DMS 273 (cell line): ENCODE measurements at regions not wholly inside any gene's neighbourhood (a gene's known extent, or its start where the extent isn't known, plus 50 kb on each side); places are given as distances from the start of the nearest gene placed in this dataset.
"Not testable (repeated sequence)": the region's sequence is repeated elsewhere in the genome, so short reads cannot be mapped to it uniquely, and the experiment has no call there.

ENCODE experiments used
- DNase-seq: peaks from one replicate; lab custom pipeline; 2025; ENCODE audit not compliant: unreplicated experiment; lab: John Stamatoyannopoulos, UW

DNA sequence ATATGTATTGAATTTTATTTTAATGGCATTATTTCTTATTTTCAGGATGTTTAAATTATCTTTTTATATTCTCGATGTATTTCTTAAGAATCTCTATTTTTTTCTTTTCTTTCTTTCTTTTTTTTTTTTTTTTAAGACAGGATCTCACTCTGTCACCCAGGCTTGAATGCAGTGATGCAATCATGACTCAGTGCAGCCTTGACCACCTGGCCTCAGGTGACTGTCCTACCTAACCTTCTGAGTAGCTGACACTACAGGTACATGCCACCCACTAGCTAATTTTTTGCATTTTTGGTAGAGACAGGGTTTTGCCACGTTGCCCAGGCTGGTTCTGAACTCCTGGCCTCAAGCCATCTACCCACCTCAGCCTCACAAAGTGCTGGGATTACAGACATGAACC, 143.8 kb upstream of the LAMA2 start:
- DNase-seq, result no peak

DNA sequence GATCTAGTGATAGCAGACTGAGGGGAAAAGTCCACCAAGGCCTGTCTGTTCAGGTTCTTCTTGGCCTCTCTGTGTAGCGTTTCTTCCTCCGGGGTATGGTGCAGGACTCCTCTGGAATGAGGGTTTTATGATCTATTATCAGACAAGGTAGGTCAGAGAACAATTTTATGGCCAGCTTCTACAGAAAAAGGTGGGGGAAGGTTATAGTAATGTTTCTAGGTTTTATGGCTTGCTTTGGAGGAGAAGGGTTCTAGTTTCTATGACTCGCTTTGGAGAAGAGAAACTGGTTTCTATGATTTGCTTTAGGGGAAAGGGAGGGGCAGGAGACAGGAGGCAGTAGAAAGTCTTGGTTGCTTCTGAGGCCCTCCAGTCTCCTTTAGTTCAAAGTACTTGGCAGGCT, 144.8 kb upstream of the LAMA2 start:
- DNase-seq, result no peak

DNA sequence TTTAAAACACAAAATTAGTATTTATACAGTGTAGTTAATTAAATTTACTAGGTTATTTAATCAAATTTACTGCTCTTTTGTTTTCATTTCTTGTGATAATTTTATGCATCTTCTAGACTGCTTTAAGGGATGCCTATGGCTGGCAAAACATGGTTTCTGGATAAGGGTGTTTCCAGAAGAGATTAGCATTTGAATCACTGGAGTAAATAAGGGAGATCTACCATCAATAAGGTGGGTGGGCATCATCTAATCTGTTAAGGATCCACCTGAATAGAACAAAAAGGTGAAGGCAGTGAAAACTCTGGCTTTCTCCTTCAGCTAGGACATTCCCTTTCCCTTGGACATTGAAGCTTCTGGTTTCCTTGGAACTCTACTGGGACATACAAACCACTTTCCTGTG, 146.2 kb upstream of the LAMA2 start:
- no peak for DNase-seq

DNA sequence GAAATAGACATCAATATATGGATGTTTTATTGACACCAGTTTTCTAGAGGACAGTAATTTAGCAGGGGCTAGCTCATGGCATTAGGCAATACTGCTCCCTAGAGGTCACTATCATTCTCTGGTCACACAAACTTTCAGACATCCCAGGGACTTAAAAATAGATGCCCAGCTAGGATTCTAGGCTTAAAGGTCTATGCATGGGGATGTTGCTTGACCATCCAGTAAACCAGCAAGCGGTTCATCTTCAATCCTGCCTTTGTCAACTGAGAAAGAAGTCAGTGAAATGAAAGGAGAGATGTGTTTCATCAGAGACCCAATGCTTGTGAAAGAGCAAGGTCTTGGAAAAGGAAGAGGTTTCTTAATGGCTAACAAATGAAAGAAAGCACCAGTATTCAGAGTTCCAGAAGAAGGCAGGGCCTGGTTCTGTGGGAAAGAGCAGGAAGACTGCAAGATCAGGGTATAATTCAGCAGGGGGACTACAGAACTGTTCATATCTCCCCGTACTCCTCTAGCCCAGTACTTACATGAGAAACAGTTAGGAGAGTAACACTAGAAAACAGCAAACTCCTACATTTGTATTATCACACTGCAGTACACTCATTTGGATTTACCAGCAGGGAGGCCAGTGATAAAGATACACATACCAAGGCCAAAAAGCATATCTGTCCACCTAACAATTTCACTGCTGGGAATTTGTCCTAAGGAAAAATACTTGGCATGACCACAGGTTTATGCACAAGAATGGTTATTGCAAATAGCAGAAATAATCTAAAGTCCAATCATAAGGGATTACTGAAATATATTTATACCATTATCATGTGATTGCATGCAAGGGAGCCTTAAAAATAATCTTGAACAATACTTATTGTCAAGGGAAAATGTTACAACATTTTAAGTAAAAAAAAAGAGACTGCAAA, 151.4 kb upstream of the LAMA2 start:
- peak; percentile 71 for DNase-seq

- DNase-seq, result no peak
These were observed 155.4 kb upstream of the LAMA2 start for GRCh38 chr6:128727500-128727899.

DNA sequence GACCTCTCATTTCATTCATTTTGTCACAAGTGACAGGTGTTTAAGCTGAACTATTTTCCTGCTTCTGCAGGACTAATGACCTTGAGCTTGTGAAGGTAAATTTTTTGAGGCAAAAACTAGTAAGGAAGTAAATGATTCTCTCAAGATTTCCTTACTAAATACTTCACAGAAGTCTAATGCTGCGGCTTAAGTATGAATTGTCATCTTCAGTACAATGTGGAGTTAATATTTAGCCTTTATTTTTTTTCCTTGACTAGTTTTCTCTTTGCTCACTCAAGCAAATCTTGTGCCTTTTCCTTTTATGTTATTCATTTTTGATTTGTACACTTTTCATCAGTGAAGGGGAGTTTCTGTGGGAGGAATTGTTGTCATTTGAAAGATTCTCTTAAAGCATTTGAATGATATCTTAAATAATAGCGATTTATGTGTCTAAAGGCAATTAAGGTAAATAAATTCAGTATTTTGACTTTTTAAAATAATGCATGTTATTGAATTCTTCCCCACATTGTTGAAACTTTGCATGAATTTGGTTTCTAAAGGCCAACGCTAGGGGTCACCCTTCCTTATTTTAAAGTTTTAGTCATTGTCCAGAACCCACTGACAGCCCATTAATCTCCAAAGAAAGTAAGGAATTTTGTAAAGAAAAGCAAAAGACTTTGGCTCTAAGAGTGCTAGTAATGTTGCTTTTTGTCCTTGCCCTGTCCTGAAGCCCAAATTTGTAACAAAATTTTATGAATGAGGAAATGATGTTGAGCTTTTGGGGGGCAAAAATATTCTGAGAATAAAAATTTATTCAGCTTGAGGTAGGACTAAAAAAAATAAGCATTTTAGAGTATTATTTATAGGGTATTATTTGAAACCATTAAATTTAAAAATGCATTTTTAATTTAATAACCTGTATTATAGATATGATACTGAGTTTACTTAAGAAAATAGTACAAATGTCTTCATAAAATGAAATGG, 157.4 kb upstream of the LAMA2 start:
- DNase-seq, result peak; percentile 56

GRCh38 chr6:128724738-128725137, 158.2 kb upstream of the LAMA2 start:
- DNase-seq, result no peak

DNA sequence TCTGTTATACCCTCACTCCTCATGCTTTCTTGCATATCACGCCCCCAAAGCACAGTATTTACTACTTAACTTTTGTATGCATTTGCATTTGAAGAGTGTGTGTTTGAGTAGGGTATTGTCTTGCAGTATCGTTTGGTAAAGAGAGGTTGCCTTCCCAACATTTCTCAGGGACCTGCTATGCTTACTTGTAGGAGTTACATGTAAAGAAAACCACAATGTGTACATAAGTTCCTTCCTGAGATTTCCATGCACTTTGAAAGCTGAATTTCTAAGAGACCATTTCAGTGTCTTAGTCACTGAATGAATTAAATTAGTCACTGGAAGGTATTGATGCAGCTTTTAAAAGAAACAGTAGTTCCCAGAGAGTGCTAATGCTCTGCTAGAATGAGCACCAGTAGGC, 159.3 kb upstream of the LAMA2 start:
- DNase-seq, result no peak

DNA sequence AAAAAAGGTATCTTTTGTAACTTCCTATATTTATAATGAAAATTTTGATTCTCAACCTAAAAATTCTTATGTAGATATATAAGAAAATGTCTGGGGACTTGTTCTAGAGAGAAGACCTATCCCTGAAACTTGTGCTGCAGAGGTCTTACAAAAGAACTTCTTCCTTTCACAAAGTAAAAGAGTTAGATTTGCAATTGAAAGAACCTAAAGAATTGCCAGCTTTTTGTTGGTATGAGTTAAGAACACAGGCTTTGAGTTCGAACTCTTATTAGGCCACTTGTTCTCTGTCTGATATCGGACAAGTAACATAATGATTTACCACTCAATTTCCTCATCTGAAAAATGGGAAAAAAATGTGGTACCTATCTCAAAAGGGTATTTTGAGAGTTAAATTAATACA, 162.0 kb upstream of the LAMA2 start:
- no peak for DNase-seq

DNA sequence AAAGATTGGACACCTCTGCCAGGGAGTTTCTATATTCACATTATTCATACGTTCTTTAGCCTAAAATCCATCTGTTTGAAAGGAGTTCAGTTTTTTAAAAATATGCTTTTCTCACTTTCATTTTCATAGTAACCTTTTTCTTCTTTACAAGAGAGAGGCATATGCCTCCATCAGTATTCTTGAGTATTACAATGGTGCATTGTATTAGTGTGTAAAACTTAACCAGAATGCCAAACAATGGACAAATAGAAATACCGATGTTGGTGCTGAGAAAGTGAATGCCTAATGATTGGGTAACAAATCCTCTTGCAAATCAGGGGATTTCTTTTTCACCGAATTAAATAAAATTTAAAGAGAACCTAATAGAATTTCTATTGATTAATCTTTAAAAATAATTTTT, 163.2 kb upstream of the LAMA2 start:
- no peak for DNase-seq

GRCh38 chr6:128713461-128713860, 169.5 kb upstream of the LAMA2 start:
- no peak for DNase-seq

DNA sequence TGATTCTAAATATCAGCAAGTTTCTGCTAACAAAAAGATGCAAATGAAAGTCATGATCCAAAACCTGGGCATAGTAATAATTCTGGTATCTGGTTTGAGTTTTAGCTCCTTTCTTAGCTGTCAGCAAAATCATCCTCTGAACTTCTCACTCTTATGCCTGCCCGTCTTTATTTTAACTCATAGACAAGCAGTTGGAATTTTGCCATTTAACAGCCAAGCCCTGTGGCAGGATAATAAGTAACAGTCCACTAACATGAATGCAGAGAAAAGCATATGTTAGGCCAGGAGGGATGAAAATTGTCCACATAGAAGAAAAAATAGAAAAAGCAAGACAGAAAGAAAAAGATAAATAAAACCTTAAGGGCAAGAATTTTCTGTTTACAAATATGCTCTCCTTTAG, 170.0 kb upstream of the LAMA2 start:
- peak; percentile 44 for DNase-seq

GRCh38 chr6:128711149-128711548, 171.8 kb upstream of the LAMA2 start:
- DNase-seq, result no peak

DNA sequence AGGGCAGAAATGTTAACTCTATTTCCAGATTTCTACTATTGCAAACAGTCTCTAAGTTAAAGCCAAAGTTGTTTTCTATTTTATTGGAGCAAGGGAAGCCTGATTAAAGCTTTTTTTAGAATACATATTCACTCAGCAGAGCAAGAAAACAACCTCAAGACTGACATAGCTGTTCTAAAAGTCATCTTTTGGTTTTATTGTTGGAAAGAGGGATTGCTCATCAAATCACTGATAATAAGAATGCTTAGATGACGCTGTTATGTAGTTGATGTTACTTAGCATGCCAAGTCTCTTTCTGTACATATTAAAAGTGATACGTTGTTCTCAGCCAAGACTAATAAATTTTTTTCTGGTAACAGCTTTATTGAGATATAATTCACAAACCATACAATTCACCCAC, 172.6 kb upstream of the LAMA2 start:
- no peak for DNase-seq

DNA sequence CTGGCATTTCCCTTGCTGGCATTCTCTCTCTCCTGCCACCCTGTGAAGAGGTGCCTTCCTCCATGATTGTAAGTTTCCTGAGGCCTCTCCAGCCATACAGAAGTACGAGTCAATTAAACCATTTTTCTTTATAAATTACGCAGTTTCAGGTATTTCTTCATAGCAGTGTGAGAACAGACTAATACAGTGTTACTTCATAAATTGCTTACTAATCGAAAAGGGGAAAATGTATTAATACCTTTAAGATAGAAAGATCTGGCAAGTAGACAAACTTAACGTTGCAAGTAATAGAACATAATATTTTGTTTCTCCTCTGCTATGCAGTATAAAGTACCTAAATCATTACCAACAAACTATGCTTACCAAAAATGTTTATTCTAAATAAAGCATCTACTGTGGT, 178.3 kb upstream of the LAMA2 start:
- no peak for DNase-seq

DNA sequence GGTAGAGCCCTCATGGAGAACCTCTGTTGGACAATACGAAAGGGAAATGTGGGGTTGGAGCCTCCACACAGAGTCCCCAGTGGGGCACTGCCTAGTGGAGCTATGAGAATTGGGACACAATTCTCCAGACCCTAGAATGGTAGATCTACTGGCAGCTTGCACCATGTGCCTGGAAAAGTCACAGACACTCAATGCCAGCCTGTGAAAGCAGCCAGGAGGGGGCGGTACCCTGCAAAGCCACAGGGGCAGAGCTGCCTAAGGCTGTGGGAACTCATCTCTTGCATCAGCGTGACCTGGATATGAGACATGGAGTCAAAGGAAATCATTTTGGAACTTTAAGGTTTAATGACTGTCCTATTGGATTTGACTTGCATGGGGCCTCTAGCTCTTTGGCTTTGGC, 179.1 kb upstream of the LAMA2 start:
- DNase-seq, result not testable (repeated sequence)

- peak; percentile 14 for DNase-seq
These were observed 176.6 kb upstream of the PTPRK start for GRCh38 chr6:128696691-128697689.

DNA sequence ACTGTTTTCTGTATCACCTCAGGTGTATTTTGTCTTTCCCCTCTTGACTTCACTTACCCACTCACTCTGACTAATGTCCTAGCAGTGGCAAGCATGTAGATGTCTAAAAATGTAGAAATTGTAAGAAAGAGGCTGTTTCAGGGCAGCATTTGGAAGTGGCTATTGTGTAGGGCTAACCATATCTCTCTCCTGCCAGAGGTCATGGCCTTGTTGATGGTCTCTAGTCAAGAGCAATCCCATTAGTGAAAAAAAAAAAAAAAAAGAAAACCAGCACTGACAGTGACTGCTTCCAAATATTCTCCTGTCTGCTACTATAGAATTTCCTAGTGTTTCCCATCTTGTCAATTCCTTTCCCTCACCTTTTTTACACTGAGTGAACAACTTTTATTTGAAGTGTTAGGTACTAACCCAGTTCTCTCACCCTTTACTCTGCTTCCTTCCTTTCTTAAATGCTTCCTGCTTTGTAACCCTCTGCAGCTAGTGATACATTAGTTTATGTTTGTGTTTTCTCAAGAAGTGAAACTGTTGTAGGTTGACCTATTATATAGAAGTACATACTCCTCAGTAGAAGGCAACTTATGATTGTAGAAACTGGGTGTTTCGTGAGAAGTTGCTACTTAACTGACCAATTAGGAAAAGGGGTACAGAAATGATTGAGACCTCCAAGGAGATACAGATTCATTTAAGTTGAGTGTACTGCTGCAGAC, 174.1 kb upstream of the PTPRK start:
- DNase-seq, result no peak

GRCh38 chr6:128690063-128690462, 169.7 kb upstream of the PTPRK start:
- no peak for DNase-seq

DNA sequence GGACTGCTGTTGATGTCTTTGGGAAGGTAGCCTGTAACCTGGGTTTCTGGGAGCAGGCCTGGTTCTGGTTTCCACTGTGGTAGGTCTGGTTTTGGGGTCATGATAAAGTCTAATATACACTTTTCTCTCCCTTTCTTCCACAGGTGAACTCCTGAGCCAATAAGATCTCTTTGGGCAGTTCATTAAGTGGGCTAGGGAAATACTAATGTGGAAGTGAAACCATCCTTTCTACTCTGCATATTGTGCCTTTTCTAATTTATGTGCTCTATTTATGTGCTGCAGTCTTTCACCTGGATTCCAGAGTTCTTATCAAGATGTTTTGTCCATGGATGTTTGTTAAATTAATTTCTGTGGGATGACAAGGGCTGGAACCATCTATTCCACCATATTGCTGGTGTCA, 165.7 kb upstream of the PTPRK start:
- DNase-seq, result no peak
